GM23338 (cell line): ENCODE measurements at regions not wholly inside any gene's neighbourhood (a gene's known extent, or its start where the extent isn't known, plus 50 kb on each side); places are given as distances from the start of the nearest gene placed in this dataset.

Experiments used
- ATAC-seq: fragments of 200-7000 bp; cut with Tn5 transposase; 3 replicates; pipeline ENCODE4 v1.9.1; 2020
- DNase-seq: peaks from one replicate; pipeline ENCODE4 v3.0.0-alpha.2; 2015; ENCODE audit warnings: low spot score
- H2AFZ ChIP-seq: fragments of 200-600 bp; sonication (generic); 2 replicates; pipeline ENCODE4 v1.8.0; 2016; ENCODE audit warnings: antibody characterized with exemption, mild to moderate bottlenecking, moderate library complexity
- H3F3A ChIP-seq: fragments of 200-600 bp; sonication (generic); replicated peaks from 2 replicates; pipeline ENCODE4 v1.8.0; 2017; ENCODE audit warnings: antibody characterized with exemption, mixed run types, low read depth
- H3K27ac ChIP-seq: fragments of 200-600 bp; sonication (generic); 2 replicates; pipeline ENCODE4 v1.6.1; 2016; ENCODE audit warnings: low read depth
- H3K27me3 ChIP-seq: fragments of 200-600 bp; sonication (generic); 2 replicates; pipeline ENCODE4 v1.8.0; 2016; ENCODE audit warnings: mild to moderate bottlenecking, mixed run types, moderate library complexity; ENCODE audit not compliant: insufficient read depth
- H3K36me3 ChIP-seq: fragments of 200-600 bp; sonication (generic); 2 replicates; pipeline ENCODE4 v1.8.0; 2016; ENCODE audit warnings: mild to moderate bottlenecking; ENCODE audit not compliant: insufficient read depth
- H3K4me1 ChIP-seq: fragments of 200-600 bp; sonication (generic); 2 replicates; pipeline ENCODE4 v1.8.0; 2016; ENCODE audit warnings: mild to moderate bottlenecking, moderate library complexity; ENCODE audit not compliant: insufficient read depth
- H3K4me2 ChIP-seq: fragments of 200-600 bp; sonication (generic); 2 replicates; pipeline ENCODE4 v1.7.1; 2017; ENCODE audit warnings: mixed run types
- H3K4me3 ChIP-seq: fragments of 200-600 bp; sonication (generic); 2 replicates; pipeline ENCODE4 v1.6.1; 2016; ENCODE audit warnings: mixed run types
- H3K79me2 ChIP-seq: fragments of 200-600 bp; sonication (generic); replicated peaks from 2 replicates; pipeline ENCODE4 v1.8.0; 2017; ENCODE audit warnings: mild to moderate bottlenecking; ENCODE audit not compliant: insufficient read depth
- H3K9me2 ChIP-seq: fragments of 200-600 bp; sonication (generic); 2 replicates; pipeline ENCODE4 v1.8.0; 2017; ENCODE audit not compliant: insufficient read depth
- H4K20me1 ChIP-seq: fragments of 200-600 bp; sonication (generic); replicated peaks from 2 replicates; pipeline ENCODE4 v1.8.0; 2017; ENCODE audit warnings: mild to moderate bottlenecking; ENCODE audit not compliant: insufficient read depth
- H3K27ac Mint-ChIP-seq: 2 replicates; pipeline ENCODE4 v1.8.0; 2020; ENCODE audit warnings: inconsistent platforms, mild to moderate bottlenecking, moderate library complexity, mixed read lengths
- H3K27me3 Mint-ChIP-seq: 3 replicates; pipeline ENCODE4 v1.8.0; 2022; ENCODE audit warnings: low read depth, mild to moderate bottlenecking, moderate library complexity, mixed read lengths, inconsistent platforms; ENCODE audit not compliant: insufficient read depth, poor library complexity
- H3K36me3 Mint-ChIP-seq: 3 replicates; pipeline ENCODE4 v1.8.0; 2021; ENCODE audit warnings: low read depth, mild to moderate bottlenecking, inconsistent platforms, moderate library complexity, mixed read lengths
- H3K4me1 Mint-ChIP-seq: 3 replicates; pipeline ENCODE4 v1.8.0; 2020; ENCODE audit warnings: mild to moderate bottlenecking, inconsistent platforms, mixed read lengths
- H3K4me3 Mint-ChIP-seq: 3 replicates; pipeline ENCODE4 v1.8.0; 2021; ENCODE audit warnings: moderate library complexity, mild to moderate bottlenecking, inconsistent platforms, mixed read lengths
- H3K9me3 Mint-ChIP-seq: 3 replicates; pipeline ENCODE4 v1.8.0; 2020; ENCODE audit warnings: moderate library complexity, mild to moderate bottlenecking, inconsistent platforms, mixed read lengths
- CREB1 ChIP-seq: fragments of 250-450 bp; sonication (Bioruptor Pico); IDR thresholded peaks from 2 replicates; pipeline ENCODE4 v1.5.0; 2020; ENCODE audit warnings: low read depth, mild to moderate bottlenecking, moderate library complexity
- CTCF ChIP-seq, 2 experiments: fragments of 200-600 bp in 1 of 2; sonication (generic) in 1 of 2; conservative IDR thresholded peaks; 2 replicates each; pipeline versions ENCODE4 v1.5.1 to v1.6.1; 2016 to 2017; ENCODE audit warnings: antibody characterized with exemption in 2 of 2, low read depth in 2 of 2, mild to moderate bottlenecking in 2 of 2, moderate library complexity in 1 of 2
- ETS1 ChIP-seq: IDR thresholded peaks from 2 replicates; pipeline ENCODE4 v1.6.1; 2016; ENCODE audit warnings: antibody characterized with exemption
- EZH2 ChIP-seq: fragments of 200-600 bp; sonication (generic); IDR thresholded peaks from one replicate; pipeline ENCODE4 v1.8.0; 2017; ENCODE audit warnings: antibody characterized with exemption, mild to moderate bottlenecking, low read depth; ENCODE audit not compliant: unreplicated experiment
- EZH2phosphoT487 ChIP-seq: fragments of 200-600 bp; sonication (generic); IDR thresholded peaks from one replicate; pipeline ENCODE4 v1.8.1; 2018; ENCODE audit warnings: antibody characterized with exemption; ENCODE audit not compliant: unreplicated experiment
- JUNB ChIP-seq: IDR thresholded peaks from one replicate; pipeline ENCODE4 v1.6.1; 2016; ENCODE audit warnings: antibody characterized with exemption; ENCODE audit not compliant: unreplicated experiment
- NANOG ChIP-seq: IDR thresholded peaks from 2 replicates; pipeline ENCODE4 v1.6.1; 2016; ENCODE audit warnings: antibody characterized with exemption, borderline replicate concordance
- REST ChIP-seq: IDR thresholded peaks from one replicate; pipeline ENCODE4 v1.6.1; 2018; ENCODE audit warnings: antibody characterized with exemption; ENCODE audit not compliant: unreplicated experiment
- STAT1 ChIP-seq: IDR thresholded peaks from one replicate; pipeline ENCODE4 v1.6.1; 2016; ENCODE audit warnings: antibody characterized with exemption; ENCODE audit not compliant: unreplicated experiment
- ZNF114 ChIP-seq: fragments of 250-450 bp; sonication (Bioruptor Pico); IDR thresholded peaks from 2 replicates; pipeline ENCODE4 v1.5.0; 2020; ENCODE audit warnings: mild to moderate bottlenecking, moderate library complexity
- ZNF331 ChIP-seq: fragments of 250-450 bp; sonication (Bioruptor Pico); IDR thresholded peaks from 2 replicates; pipeline ENCODE4 v1.5.0; 2020; ENCODE audit warnings: low read depth, mild to moderate bottlenecking, moderate library complexity

GRCh38 chr11:31936312-31936711 is 125.2 kb upstream of the PAX6 start (continued):
- TF ChIP-seq ETS1 = no peak
- no peak for TF ChIP-seq EZH2phosphoT487
- no peak for TF ChIP-seq REST
- no peak for TF ChIP-seq JUNB
- TF ChIP-seq CREB1 = no peak
- no peak for TF ChIP-seq NANOG
- TF ChIP-seq EZH2 = no peak
- TF ChIP-seq STAT1 = no peak
- TF ChIP-seq ZNF331 (CRISPR knock-in tag) = no peak
- no peak for TF ChIP-seq ZNF114 (CRISPR knock-in tag)

GRCh38 chr11:31932879-31933278 is 121.8 kb upstream of the PAX6 start:
- Mint-ChIP-seq H3K4me3 (no peak overlapping the region), H3K27ac (no peak overlapping the region), H3K4me1 (peaks cover 4% of the 10 kb centered on the region), H3K27me3 (peaks cover 2% of the 10 kb centered on the region), H3K36me3 (no peaks in the 10 kb centered on the region), H3K9me3 (no peaks in the 10 kb centered on the region)
- Histone ChIP-seq H3K36me3 (no peaks in the 10 kb centered on the region), H3K9me2 (no peaks in the 10 kb centered on the region), H3F3A (no peaks in the 10 kb centered on the region), H3K4me2 (no peak overlapping the region), H3K27ac (no peak overlapping the region), H2AFZ (no peak overlapping the region), H3K79me2 (no peaks in the 10 kb centered on the region), H3K4me1 (no peaks in the 10 kb centered on the region), H3K27me3 (no peaks in the 10 kb centered on the region), H3K4me3 (no peak overlapping the region), H4K20me1 (no peaks in the 10 kb centered on the region)
- DNase-seq (no peak), ATAC-seq (no peak)
- TF ChIP-seq ZNF114 (CRISPR knock-in tag) = no peak
- TF ChIP-seq EZH2 = no peak
- TF ChIP-seq REST = no peak
- TF ChIP-seq CREB1 = no peak
- TF ChIP-seq EZH2phosphoT487 = no peak
- TF ChIP-seq ETS1 = no peak
- no peak for TF ChIP-seq CTCF (conservative IDR thresholded peaks at IDR 0.05; ENCODE audit: low read depth in 2 of 2)
- no peak for TF ChIP-seq NANOG
